Pancreas (tissue), 10 donors: ENCODE measurements at regions not wholly inside any gene's neighbourhood (a gene's known extent, or its start where the extent isn't known, plus 50 kb on each side); places are given as distances from the start of the nearest gene placed in this dataset.

Experiments
- ATAC-seq, 4 donors: fragments of 200-7000 bp; cut with Tn5 transposase; one replicate each; pipeline versions ENCODE4 v1.8.0 to v1.9.1; 2020; ENCODE audit warnings: mild to moderate bottlenecking in 4 of 4, moderate library complexity in 4 of 4
- DNase-seq, 6 donors: peaks; one replicate each; pipeline ENCODE4 v3.0.0-alpha.2; 2020
- FAIRE-seq: peaks from 2 replicates; lab custom pipeline; 2012; peaks lifted over from hg19 to GRCh38; lab: Jason Lieb, UNC
- H3K27ac ChIP-seq, 4 donors: fragments of 200-600 bp; sonication (generic); 1 replicate in 3 of 4; 2 replicates in 1 of 4; pipeline versions ENCODE4 v1.5.0 to v1.8.0; 2020
- H3K27me3 ChIP-seq, 4 donors: fragments of 200-600 bp; one replicate each; pipeline ENCODE4 v1.8.0; 2021
- H3K36me3 ChIP-seq, 3 donors: fragments of 200-600 bp; sonication (generic) in 1 of 3; one replicate each; pipeline versions ENCODE4 v1.5.0 to v1.8.0; 2020 to 2021
- H3K4me1 ChIP-seq, 3 donors: fragments of 200-600 bp; one replicate each; pipeline ENCODE4 v1.8.0; 2021
- H3K4me3 ChIP-seq, 4 donors: fragments of 200-600 bp; sonication (generic) in 2 of 4; one replicate each; pipeline versions ENCODE4 v1.5.0 to v1.8.0; 2020 to 2021
- H3K9me3 ChIP-seq, 4 donors: fragments of 200-600 bp; one replicate each; pipeline ENCODE4 v1.8.0; 2021
- WGBS, 2 donors: extraction: QIAGEN DNeasy Blood & Tissue Kit; methylation state at CpG; one replicate each; pipeline ENCODE4 v1.1.7; 2013; 5-methylcytosine and 5-hydroxymethylcytosine counted together
- intact Hi-C, 3 donors: fragments of 100-400 bp; cut with DNase I; formaldehyde crosslinking; loops; one replicate each; pipeline versions ENCODE4 v1.11.1 to v1.14.2; 2022
- TF ChIP-seq, protein P1 (sequence below), 4 donors: fragments of 200-600 bp; sonication (generic) in 3 of 4; IDR thresholded peaks; one replicate each; pipeline versions ENCODE4 v1.5.0 to v1.8.0; 2021; ENCODE audit warnings: antibody characterized with exemption in 4 of 4
- donor health status: healthy with polysubstance abuse.
- donor health status: DM: no; HTN: no; CAD: no; lungs with moderate emphysema.
- donor health status: DM: no; HTN: no; CAD: no.
- donor health status: control.
- donor health status: control.
- donor health status: Bipolar disorder and iron deficiency.
- donor health status: DM: yes; HTN: yes; CAD: no.
- donor health status: DM: no; HTN: no; CAD: no.
- donor health status: DM: no; HTN: no; CAD: no.
- donor health status: DM: yes; HTN: yes; CAD: no.

DNA sequence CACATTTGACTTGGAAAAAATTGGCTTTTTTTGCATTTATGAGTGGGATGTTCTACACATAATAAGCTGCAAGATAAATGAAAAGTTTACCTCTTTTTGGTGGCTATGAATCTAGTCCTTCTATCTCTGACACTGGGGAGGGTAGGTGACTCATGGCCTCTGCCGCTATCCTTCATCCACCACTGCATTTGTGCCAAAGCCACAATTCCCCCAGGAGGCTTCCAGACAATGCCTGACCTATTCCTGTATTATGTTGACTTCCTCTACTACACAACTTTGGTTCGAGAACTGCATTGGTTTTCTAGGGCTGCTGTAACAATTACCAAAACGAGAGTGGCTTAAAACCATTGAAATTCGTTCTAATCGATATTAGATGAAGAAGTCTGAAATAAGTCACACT, 245.6 kb downstream of the TRAM1L1 start:
- Histone ChIP-seq H3K27ac (no peak overlapping the region), H3K27me3 (no peaks in the 10 kb centered on the region), H3K4me1 (no peaks in the 10 kb centered on the region), H3K36me3 (no peaks in the 10 kb centered on the region), H3K4me3 (no peak overlapping the region), H3K9me3 (no peaks in the 10 kb centered on the region)
- no peak for ATAC-seq
- intact Hi-C loops: no loop called here
- TF ChIP-seq, protein P1, sequence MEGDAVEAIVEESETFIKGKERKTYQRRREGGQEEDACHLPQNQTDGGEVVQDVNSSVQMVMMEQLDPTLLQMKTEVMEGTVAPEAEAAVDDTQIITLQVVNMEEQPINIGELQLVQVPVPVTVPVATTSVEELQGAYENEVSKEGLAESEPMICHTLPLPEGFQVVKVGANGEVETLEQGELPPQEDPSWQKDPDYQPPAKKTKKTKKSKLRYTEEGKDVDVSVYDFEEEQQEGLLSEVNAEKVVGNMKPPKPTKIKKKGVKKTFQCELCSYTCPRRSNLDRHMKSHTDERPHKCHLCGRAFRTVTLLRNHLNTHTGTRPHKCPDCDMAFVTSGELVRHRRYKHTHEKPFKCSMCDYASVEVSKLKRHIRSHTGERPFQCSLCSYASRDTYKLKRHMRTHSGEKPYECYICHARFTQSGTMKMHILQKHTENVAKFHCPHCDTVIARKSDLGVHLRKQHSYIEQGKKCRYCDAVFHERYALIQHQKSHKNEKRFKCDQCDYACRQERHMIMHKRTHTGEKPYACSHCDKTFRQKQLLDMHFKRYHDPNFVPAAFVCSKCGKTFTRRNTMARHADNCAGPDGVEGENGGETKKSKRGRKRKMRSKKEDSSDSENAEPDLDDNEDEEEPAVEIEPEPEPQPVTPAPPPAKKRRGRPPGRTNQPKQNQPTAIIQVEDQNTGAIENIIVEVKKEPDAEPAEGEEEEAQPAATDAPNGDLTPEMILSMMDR (IDR thresholded peaks at IDR 0.05): no peak
- no peak for FAIRE-seq
- no peak for DNase-seq
- WGBS, 2 donors: 64 to 75% methylated on average over 5 of the region's 5 CpGs

- no peaks in the 10 kb centered on the region for H3K4me1 ChIP-seq
- ATAC-seq (no peak), FAIRE-seq (no peak), DNase-seq (no peak)
- no peaks in the 10 kb centered on the region for H3K36me3 ChIP-seq
- intact Hi-C loops: no loop called here
- H3K9me3 ChIP-seq: no peaks in the 10 kb centered on the region
- no peak overlapping the region for H3K4me3 ChIP-seq
- no peaks in the 10 kb centered on the region for H3K27me3 ChIP-seq
- TF ChIP-seq, protein P1 (IDR thresholded peaks at IDR 0.05): no peak
- 52 to 58% methylated on average over 4 of the region's 4 CpGs for WGBS, 2 donors
- H3K27ac ChIP-seq: no peak overlapping the region
Observed at GRCh38 chr4:116838609-116839008, 246.8 kb downstream of the TRAM1L1 start.

- ATAC-seq: no peak
Observed at GRCh38 chr4:116829187-116829586, 256.2 kb downstream of the TRAM1L1 start.

GRCh38 chr4:116824172-116824571, 261.2 kb downstream of the TRAM1L1 start:
- Histone ChIP-seq H3K36me3 (no peaks in the 10 kb centered on the region), H3K4me3 (no peak overlapping the region), H3K27ac (no peak overlapping the region), H3K27me3 (no peaks in the 10 kb centered on the region), H3K9me3 (peaks cover 0 to 5% (median 0%) of the 10 kb centered on the region in 4 donors), H3K4me1 (no peaks in the 10 kb centered on the region)
- DNase-seq (no peak), ATAC-seq (no peak), FAIRE-seq (no peak)
- TF ChIP-seq, protein P1 (IDR thresholded peaks at IDR 0.05): no peak
- intact Hi-C loops: no loop called here
- 63 to 82% methylated on average over 2 of the region's 2 CpGs for WGBS, 2 donors

More at GRCh38 chr4:116829187-116829586, 256.2 kb downstream of the TRAM1L1 start:
- Histone ChIP-seq H3K9me3 (no peaks in the 10 kb centered on the region), H3K4me1 (no peaks in the 10 kb centered on the region), H3K36me3 (no peaks in the 10 kb centered on the region), H3K4me3 (no peak overlapping the region), H3K27me3 (no peaks in the 10 kb centered on the region), H3K27ac (no peak overlapping the region)
- no peak for DNase-seq
- 50 to 56% methylated on average over 5 of the region's 5 CpGs for WGBS, 2 donors
- intact Hi-C loops: no loop called here
- TF ChIP-seq, protein P1 (IDR thresholded peaks at IDR 0.05): no peak
- FAIRE-seq: no peak

- Histone ChIP-seq H3K4me3 (no peak overlapping the region), H3K27me3 (no peaks in the 10 kb centered on the region), H3K9me3 (no peaks in the 10 kb centered on the region), H3K4me1 (no peaks in the 10 kb centered on the region), H3K36me3 (no peaks in the 10 kb centered on the region), H3K27ac (no peak overlapping the region)
- FAIRE-seq (no peak), DNase-seq (no peak), ATAC-seq (no peak)
- 45 to 51% methylated on average over 2 of the region's 2 CpGs for WGBS, 2 donors
- intact Hi-C loops: no loop called here
- TF ChIP-seq, protein P1 (IDR thresholded peaks at IDR 0.05): no peak
Observed at GRCh38 chr4:116811730-116812129, 273.6 kb downstream of the TRAM1L1 start.
